Right lobe of liver (tissue), 4 donors: ENCODE measurements at regions not wholly inside any gene's neighbourhood (a gene's known extent, or its start where the extent isn't known, plus 50 kb on each side); places are given as distances from the start of the nearest gene placed in this dataset.
"Not testable (repeated sequence)": the region's sequence is repeated elsewhere in the genome, so short reads cannot be mapped to it uniquely, and the experiment has no call there.

ENCODE experiments used
- POLR2A ChIP-seq: fragments of 450-650 bp; IDR thresholded peaks from one replicate; pipeline ENCODE4 v1.6.1; 2017; ENCODE audit warnings: antibody characterized with exemption, mild to moderate bottlenecking
- TF ChIP-seq, protein P1 (sequence below), 4 donors: fragments of 200-600 bp in 3 of 4; fragments of 450-650 bp in 1 of 4; IDR thresholded peaks; one replicate each; pipeline versions ENCODE4 v1.5.1 to v1.8.0; 2016 to 2022; ENCODE audit warnings: antibody characterized with exemption in 4 of 4, mild to moderate bottlenecking in 2 of 4
- donor health status: DM: no; HTN: no; CAD: no.
- donor health status: DM: no; HTN: no; CAD: no.
- donor health status: DM: no; HTN: yes; CAD: no.

DNA sequence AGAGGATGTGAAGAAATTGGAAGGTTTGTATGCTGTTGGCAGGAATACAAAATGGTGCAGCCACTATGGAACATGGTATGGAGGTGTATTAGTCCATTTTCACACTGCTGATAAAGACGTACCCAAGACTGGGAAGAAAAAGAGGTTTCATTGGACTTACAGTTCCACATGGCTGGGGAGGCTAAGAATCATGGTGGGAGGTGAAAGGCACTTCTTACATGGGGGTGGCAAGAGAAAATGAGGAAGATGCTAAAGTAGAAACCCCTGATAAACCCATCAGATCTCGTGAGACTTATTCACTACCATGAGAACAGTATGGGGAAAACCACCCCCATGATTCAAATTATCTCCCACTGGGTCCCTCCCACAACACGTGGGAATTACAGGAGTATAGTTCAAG, 72.1 kb upstream of the SNX9 start:
- TF ChIP-seq, protein P1, sequence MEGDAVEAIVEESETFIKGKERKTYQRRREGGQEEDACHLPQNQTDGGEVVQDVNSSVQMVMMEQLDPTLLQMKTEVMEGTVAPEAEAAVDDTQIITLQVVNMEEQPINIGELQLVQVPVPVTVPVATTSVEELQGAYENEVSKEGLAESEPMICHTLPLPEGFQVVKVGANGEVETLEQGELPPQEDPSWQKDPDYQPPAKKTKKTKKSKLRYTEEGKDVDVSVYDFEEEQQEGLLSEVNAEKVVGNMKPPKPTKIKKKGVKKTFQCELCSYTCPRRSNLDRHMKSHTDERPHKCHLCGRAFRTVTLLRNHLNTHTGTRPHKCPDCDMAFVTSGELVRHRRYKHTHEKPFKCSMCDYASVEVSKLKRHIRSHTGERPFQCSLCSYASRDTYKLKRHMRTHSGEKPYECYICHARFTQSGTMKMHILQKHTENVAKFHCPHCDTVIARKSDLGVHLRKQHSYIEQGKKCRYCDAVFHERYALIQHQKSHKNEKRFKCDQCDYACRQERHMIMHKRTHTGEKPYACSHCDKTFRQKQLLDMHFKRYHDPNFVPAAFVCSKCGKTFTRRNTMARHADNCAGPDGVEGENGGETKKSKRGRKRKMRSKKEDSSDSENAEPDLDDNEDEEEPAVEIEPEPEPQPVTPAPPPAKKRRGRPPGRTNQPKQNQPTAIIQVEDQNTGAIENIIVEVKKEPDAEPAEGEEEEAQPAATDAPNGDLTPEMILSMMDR (IDR thresholded peaks at IDR 0.05): not testable (repeated sequence)
- TF ChIP-seq POLR2A: not testable (repeated sequence)
